ENCODE measurements at regions not wholly inside any gene's neighbourhood (a gene's known extent, or its start where the extent isn't known, plus 50 kb on each side); places are given as distances from the start of the nearest gene placed in this dataset.

DNA sequence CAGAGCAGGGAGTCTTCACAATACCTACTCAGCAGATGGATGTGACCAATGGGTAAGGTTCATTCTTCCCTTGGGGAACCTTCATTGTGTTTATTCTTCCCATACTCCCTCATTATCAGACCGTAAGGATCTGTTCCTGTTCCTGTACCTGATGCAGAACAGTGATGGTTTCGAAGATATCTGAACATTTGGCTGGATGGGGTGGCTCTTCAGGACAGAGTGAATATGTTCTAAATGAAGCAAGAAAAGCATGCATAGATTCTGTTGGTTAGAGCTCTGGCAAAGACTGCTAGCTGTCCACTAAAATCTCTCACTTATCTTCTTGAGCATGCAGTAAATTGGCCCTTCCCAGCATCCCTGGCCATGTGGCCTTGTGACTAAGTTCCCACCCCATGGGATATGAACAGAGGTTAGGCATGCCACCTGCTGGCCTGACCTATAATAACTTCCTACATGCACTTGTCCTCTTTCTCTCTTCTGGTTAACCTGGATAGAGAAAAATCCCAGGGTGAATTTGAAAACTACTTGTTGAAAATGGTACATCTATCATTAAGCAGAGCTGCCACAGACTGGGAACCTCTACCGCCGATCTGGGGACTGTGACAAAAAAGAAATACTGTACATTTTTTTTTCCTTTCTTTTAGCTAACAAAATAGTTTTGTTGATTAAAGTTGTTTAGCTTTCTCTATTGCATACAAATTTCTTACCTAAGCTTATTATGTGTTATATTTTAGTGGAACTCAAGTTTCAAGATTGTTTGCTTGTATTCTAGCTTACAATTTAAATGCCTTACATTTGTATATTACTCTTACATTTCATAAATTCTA lies 60.0 kb upstream of the BANK1 start:
- no peaks in the 10 kb centered on the region for H3K4me1 ChIP-seq (ENCODE audit: control insufficient read depth, insufficient read depth, low read length)
- no peak overlapping the region for H3K27ac ChIP-seq (ENCODE audit: low read length)
- no peaks in the 10 kb centered on the region for H3K27me3 ChIP-seq (ENCODE audit: control insufficient read depth, insufficient read depth, low read length)
- no peak overlapping the region for H3K4me3 ChIP-seq (ENCODE audit: low read length)
- 100% methylated on average over 1 of the region's 4 CpGs for WGBS (ENCODE audit: insufficient coverage)
- no peaks in the 10 kb centered on the region for H3K36me3 ChIP-seq (ENCODE audit: control insufficient read depth, insufficient read depth, low read length)
- no peaks in the 10 kb centered on the region for H3K9me3 ChIP-seq (replicated peaks; ENCODE audit: control insufficient read depth, low read depth, low read length)
- peak; percentile 53 for DNase-seq

DNA sequence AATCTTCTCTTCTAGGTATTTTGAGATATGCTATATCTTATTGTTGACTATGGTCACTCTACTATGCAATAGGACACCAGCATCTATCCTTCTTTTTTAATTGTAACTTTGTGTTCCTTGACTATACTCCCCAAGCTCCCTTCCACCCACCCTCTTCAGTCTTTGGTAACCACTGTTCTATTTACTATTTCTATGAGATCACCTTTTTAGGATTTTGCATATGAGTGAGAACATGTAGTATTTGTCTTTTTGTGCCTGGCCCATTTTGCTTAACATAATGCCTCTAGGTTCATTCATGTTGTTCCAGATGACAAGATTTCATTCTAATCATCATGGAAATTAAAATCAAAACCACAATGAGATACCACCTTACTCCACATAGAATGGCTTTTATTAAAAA lies 63.3 kb upstream of the BANK1 start:
- no peak for DNase-seq
- no peaks in the 10 kb centered on the region for H3K36me3 ChIP-seq (ENCODE audit: control insufficient read depth, insufficient read depth, low read length)
- no peak overlapping the region for H3K27ac ChIP-seq (ENCODE audit: low read length)
- H3K4me1 ChIP-seq (ENCODE audit: control insufficient read depth, insufficient read depth, low read length), result no peaks in the 10 kb centered on the region
- H3K4me3 ChIP-seq (ENCODE audit: low read length), result no peak overlapping the region
- H3K27me3 ChIP-seq (ENCODE audit: control insufficient read depth, insufficient read depth, low read length), result no peaks in the 10 kb centered on the region
- no peaks in the 10 kb centered on the region for H3K9me3 ChIP-seq (replicated peaks; ENCODE audit: control insufficient read depth, low read depth, low read length)

DNA sequence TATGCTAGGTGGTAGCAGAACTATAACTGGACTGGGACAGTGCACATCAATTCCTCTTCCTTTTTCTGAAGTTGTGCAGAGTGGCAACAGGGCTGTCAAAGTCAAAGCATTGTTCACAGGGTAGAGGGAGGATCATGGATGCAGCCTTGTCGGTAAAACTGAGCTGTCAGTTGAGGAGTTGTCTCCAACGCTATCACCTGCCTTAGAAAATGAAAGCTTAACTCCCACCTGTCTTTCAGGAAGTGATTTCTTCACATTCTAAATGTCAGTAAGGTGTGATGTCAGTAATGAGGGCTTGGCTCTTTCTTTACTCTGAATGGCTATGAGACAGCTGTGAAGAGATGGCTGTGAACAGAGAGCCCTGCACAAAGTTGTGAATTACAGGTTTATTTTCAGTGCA lies 66.4 kb upstream of the BANK1 start:
- H3K27me3 ChIP-seq (ENCODE audit: control insufficient read depth, insufficient read depth, low read length), result no peaks in the 10 kb centered on the region
- no CpG with 5 or more reads among the region's 2 CpGs for WGBS (ENCODE audit: insufficient coverage)
- no peak for DNase-seq
- no peak overlapping the region for H3K27ac ChIP-seq (ENCODE audit: low read length)
- H3K4me1 ChIP-seq (ENCODE audit: control insufficient read depth, insufficient read depth, low read length), result no peaks in the 10 kb centered on the region
- no peaks in the 10 kb centered on the region for H3K9me3 ChIP-seq (replicated peaks; ENCODE audit: control insufficient read depth, low read depth, low read length)
- no peak overlapping the region for H3K4me3 ChIP-seq (ENCODE audit: low read length)
- H3K36me3 ChIP-seq (ENCODE audit: control insufficient read depth, insufficient read depth, low read length), result no peaks in the 10 kb centered on the region

DNA sequence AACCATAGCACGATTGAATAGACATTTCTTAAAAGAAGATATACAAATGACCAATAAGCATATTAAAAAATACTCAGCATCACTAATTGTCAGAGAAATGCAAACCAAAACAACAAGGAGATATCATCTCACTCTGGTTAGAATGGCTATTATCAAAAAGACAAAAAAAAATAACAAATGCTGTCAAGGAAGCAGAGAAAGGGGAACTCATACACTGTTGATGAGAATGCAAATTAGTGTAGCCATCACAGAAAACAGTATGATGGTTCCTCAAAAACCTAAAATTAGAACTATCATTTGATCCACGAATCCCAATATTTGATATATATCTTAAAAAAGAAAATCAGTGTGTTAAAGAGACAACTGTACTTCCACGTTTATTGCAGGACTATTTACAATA lies 71.7 kb upstream of the BANK1 start:
- no peaks in the 10 kb centered on the region for H3K4me1 ChIP-seq (ENCODE audit: control insufficient read depth, insufficient read depth, low read length)
- no peaks in the 10 kb centered on the region for H3K36me3 ChIP-seq (ENCODE audit: control insufficient read depth, insufficient read depth, low read length)
- H3K4me3 ChIP-seq (ENCODE audit: low read length), result no peak overlapping the region
- H3K27ac ChIP-seq (ENCODE audit: low read length), result no peak overlapping the region
- no peaks in the 10 kb centered on the region for H3K27me3 ChIP-seq (ENCODE audit: control insufficient read depth, insufficient read depth, low read length)
- WGBS (ENCODE audit: insufficient coverage), result no CpG with 5 or more reads among the region's 3 CpGs
- DNase-seq, result no peak
- peaks cover 2% of the 10 kb centered on the region for H3K9me3 ChIP-seq (replicated peaks; ENCODE audit: control insufficient read depth, low read depth, low read length)

DNA sequence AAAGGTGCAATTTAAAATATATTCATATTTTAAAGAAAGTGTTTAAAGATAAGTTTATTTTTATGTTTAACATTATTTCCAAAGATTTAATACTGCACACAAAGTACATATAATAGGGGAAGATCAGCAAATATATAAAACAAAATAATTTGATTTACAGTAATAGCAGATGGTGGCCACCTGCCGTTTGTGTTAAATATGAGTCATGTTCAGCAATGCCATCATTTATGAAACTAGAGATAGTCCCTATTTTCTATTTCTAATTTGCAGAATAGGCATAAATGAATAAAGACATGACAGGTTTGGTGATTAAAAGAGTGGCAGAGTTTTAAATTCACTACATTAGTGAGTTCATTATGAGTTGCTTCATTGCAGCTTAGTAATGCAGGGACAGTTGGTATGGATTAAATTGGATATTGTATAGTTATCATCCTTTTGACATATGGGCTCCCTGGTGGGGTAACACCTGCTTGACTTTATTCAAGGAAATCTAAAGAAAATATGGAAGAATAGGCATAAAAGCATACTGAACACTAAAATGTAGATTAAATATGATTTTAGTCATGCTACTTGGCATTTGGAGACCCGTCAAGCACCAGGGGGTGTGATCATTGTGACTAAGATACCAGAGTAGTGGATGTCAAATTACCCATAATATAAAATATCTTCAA lies 78.8 kb upstream of the BANK1 start:
- no peaks in the 10 kb centered on the region for H3K27me3 ChIP-seq (ENCODE audit: control insufficient read depth, insufficient read depth, low read length)
- H3K4me1 ChIP-seq (ENCODE audit: control insufficient read depth, insufficient read depth, low read length), result no peaks in the 10 kb centered on the region
- DNase-seq, result peak; percentile 13
- no peaks in the 10 kb centered on the region for H3K36me3 ChIP-seq (ENCODE audit: control insufficient read depth, insufficient read depth, low read length)
- peaks cover under 1% of the 10 kb centered on the region for H3K9me3 ChIP-seq (replicated peaks; ENCODE audit: control insufficient read depth, low read depth, low read length)
- no peak overlapping the region for H3K27ac ChIP-seq (ENCODE audit: low read length)
- H3K4me3 ChIP-seq (ENCODE audit: low read length), result no peak overlapping the region
- no CpG with 5 or more reads among the region's 2 CpGs for WGBS (ENCODE audit: insufficient coverage)

DNA sequence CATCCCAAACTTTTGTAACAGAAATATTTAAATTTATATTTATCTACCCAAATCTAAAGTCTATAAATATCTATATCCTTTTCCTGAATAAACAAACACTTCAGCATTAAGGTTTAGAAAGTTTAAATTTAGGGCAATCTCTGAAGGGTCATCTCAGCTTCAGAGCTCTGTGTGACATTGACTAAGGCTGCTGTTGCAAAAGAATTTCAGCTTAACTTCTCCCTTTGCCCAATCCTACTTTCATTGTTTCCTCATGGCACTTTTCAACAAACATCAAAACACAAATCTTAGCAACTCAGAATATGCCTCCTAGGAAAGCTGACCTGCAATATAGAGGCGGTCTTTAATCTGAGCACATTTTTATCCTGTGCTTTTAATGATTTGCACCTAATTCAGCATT lies 79.7 kb upstream of the BANK1 start:
- DNase-seq, result no peak
- no CpG with 5 or more reads among the region's 1 CpG for WGBS (ENCODE audit: insufficient coverage)
- Histone ChIP-seq H3K4me1 (ENCODE audit: control insufficient read depth, insufficient read depth, low read length) (no peaks in the 10 kb centered on the region), H3K36me3 (ENCODE audit: control insufficient read depth, insufficient read depth, low read length) (no peaks in the 10 kb centered on the region), H3K27ac (ENCODE audit: low read length) (no peak overlapping the region), H3K9me3 (replicated peaks; ENCODE audit: control insufficient read depth, low read depth, low read length) (peaks cover 4% of the 10 kb centered on the region), H3K27me3 (ENCODE audit: control insufficient read depth, insufficient read depth, low read length) (no peaks in the 10 kb centered on the region), H3K4me3 (ENCODE audit: low read length) (no peak overlapping the region)

DNA sequence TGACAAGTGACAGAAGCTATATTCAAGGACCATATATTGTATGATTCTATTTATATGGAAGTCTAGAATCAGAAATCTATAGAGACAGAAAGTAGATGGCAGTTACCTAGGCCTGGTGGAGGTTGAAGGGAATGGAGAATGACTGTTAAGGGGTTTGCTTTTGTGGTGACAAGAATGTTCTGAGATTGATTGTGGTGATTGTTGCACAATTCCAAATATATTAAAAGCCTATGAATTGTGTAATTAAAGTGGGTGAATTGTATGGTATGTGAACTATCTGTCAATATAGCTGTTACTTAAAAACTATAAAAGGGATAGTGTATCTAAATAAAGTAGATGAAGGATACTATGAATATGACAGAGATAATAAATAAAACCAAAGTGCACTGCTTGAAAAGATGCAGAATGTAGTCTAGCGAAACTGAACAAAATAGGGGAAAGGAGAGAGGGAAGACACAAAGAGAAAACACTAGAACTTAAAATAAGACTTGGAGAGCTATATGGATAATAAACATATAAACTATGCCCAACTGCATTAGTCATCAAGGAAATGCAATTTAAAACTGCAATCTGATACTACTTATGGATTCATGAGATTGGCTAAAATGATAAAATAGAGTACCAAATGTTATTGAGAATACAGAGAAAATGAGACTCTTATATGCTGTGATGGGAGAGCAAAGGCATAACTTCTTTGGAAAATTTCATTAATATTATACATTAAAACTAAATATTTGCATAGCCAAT lies 82.1 kb upstream of the BANK1 start:
- no CpG with 5 or more reads among the region's 1 CpG for whole genome bisulfite sequencing (ENCODE audit: insufficient coverage)
- no peaks in the 10 kb centered on the region for H3K4me1 ChIP-seq (ENCODE audit: control insufficient read depth, insufficient read depth, low read length)
- peak; percentile 6 for DNase-seq

DNA sequence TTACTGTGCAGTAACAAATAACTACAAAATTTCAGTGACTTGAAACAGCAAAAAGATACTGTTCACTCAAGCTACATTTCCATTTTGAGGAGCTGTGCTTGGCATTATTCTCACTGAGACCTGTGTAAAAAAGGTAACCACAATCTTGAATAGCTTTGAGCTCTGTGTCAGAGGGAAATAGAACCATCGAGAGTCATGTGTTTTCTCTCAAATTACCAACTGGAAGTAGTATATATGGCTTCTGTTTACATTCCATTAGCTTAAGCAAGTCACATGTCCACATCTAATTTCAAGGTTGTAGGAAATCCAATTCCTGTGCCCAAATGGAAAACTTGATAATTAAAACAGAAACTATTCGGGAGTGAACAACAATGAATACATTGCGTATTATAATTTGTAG lies 82.9 kb upstream of the BANK1 start:
- no peak for DNase-seq
- no CpG with 5 or more reads among the region's 3 CpGs for WGBS (ENCODE audit: insufficient coverage)

More for the DNA sequence above, 82.1 kb upstream of the BANK1 start:
- Histone ChIP-seq H3K27ac (ENCODE audit: low read length) (no peak overlapping the region), H3K36me3 (ENCODE audit: control insufficient read depth, insufficient read depth, low read length) (no peaks in the 10 kb centered on the region), H3K9me3 (replicated peaks; ENCODE audit: control insufficient read depth, low read depth, low read length) (peaks cover 4% of the 10 kb centered on the region), H3K27me3 (ENCODE audit: control insufficient read depth, insufficient read depth, low read length) (no peaks in the 10 kb centered on the region), H3K4me3 (ENCODE audit: low read length) (no peak overlapping the region)

DNA sequence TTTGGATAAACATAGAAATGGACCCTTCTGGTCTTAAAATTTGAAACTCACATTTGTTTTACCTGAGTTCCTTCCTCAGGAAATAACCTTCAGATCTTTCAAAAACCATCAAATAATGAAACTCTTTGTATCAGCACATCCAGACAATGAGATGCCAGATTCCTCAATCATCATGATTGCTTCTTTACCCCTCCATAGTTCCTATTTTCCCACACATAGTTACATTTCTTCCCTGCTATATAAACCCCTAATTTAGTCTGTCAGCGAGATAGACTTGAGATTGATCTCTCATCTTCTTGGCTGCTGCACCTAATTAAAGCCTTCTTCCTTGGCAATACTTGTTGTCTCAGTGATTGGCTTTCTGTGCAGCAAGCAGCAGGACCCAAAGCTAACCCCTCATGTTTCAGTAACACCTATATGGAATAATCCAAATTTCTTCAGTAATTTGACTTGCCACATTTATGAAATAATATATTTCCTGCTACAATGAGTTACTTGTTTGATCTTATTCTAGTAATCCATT lies 83.9 kb upstream of the BANK1 start:
- Histone ChIP-seq H3K9me3 (replicated peaks; ENCODE audit: control insufficient read depth, low read depth, low read length) (peaks cover 4% of the 10 kb centered on the region), H3K27me3 (ENCODE audit: control insufficient read depth, insufficient read depth, low read length) (no peaks in the 10 kb centered on the region), H3K27ac (ENCODE audit: low read length) (no peak overlapping the region), H3K36me3 (ENCODE audit: control insufficient read depth, insufficient read depth, low read length) (no peaks in the 10 kb centered on the region), H3K4me3 (ENCODE audit: low read length) (no peak overlapping the region), H3K4me1 (ENCODE audit: control insufficient read depth, insufficient read depth, low read length) (no peaks in the 10 kb centered on the region)
- no peak for DNase-seq
- no CpG with 5 or more reads among the region's 1 CpG for WGBS (ENCODE audit: insufficient coverage)

More for the DNA sequence above, 82.9 kb upstream of the BANK1 start:
- Histone ChIP-seq H3K36me3 (ENCODE audit: control insufficient read depth, insufficient read depth, low read length) (no peaks in the 10 kb centered on the region), H3K9me3 (replicated peaks; ENCODE audit: control insufficient read depth, low read depth, low read length) (peaks cover 4% of the 10 kb centered on the region), H3K27ac (ENCODE audit: low read length) (no peak overlapping the region), H3K4me1 (ENCODE audit: control insufficient read depth, insufficient read depth, low read length) (no peaks in the 10 kb centered on the region), H3K4me3 (ENCODE audit: low read length) (no peak overlapping the region), H3K27me3 (ENCODE audit: control insufficient read depth, insufficient read depth, low read length) (no peaks in the 10 kb centered on the region)

DNA sequence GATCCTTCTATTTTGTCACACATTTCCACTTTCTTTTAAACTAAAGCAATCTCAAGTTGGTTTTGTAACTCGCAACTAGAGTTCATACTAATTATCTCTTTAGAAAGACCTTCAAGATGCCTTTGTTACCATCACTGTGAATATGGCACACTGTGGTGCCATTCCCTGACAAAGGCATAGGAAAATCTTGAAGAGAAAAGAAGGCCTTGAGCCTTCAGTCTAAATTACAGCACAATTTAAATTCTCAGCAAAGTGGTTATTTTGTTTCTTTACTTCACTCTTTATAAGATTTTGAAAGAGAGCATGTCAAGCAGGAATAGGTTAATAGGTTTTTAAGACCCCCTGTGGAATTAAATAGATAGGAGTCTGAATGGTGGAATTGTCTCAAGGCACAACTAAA lies 89.0 kb upstream of the BANK1 start:
- WGBS (ENCODE audit: insufficient coverage), result no CpG with 5 or more reads among the region's 1 CpG
- Histone ChIP-seq H3K4me1 (ENCODE audit: control insufficient read depth, insufficient read depth, low read length) (no peaks in the 10 kb centered on the region), H3K27me3 (ENCODE audit: control insufficient read depth, insufficient read depth, low read length) (no peaks in the 10 kb centered on the region), H3K4me3 (ENCODE audit: low read length) (no peak overlapping the region), H3K9me3 (replicated peaks; ENCODE audit: control insufficient read depth, low read depth, low read length) (peaks cover 2% of the 10 kb centered on the region), H3K36me3 (ENCODE audit: control insufficient read depth, insufficient read depth, low read length) (no peaks in the 10 kb centered on the region), H3K27ac (ENCODE audit: low read length) (no peak overlapping the region)
- DNase-seq, result no peak
